Kidney (tissue), 13 donors: ENCODE measurements at regions not wholly inside any gene's neighbourhood (a gene's known extent, or its start where the extent isn't known, plus 50 kb on each side); places are given as distances from the start of the nearest gene placed in this dataset.

Experiments used
- DNase-seq, 5 donors: peaks; one replicate each; pipeline ENCODE4 v3.0.0-alpha.2; 2013 to 2020
- FAIRE-seq: peaks from 2 replicates; lab custom pipeline; 2012; peaks lifted over from hg19 to GRCh38; lab: Jason Lieb, UNC
- H3K27ac ChIP-seq, 2 donors: one replicate each; pipeline ENCODE4 v1.7.0; 2013; ENCODE audit warnings: low read depth in 2 of 2, low read length in 2 of 2, inconsistent platforms in 1 of 2
- H3K27me3 ChIP-seq: one replicate; pipeline ENCODE4 v1.7.1; 2013; ENCODE audit warnings: low read length, inconsistent platforms; ENCODE audit not compliant: control insufficient read depth, insufficient read depth
- H3K36me3 ChIP-seq, 3 donors: one replicate each; pipeline versions ENCODE4 v1.7.0 to v1.7.1; 2013; ENCODE audit warnings: low read length in 3 of 3, control low read depth in 1 of 3, inconsistent platforms in 1 of 3; ENCODE audit not compliant: insufficient read depth in 3 of 3, control insufficient read depth in 2 of 3
- H3K4me1 ChIP-seq, 3 donors: one replicate each; pipeline versions ENCODE4 v1.7.0 to v1.7.1; 2013; ENCODE audit warnings: low read length in 3 of 3, inconsistent platforms in 1 of 3, low read depth in 1 of 3; ENCODE audit not compliant: control insufficient read depth in 2 of 3, insufficient read depth in 2 of 3
- H3K4me3 ChIP-seq, 3 donors: one replicate each; pipeline versions ENCODE4 v1.7.0 to v1.8.1; 2013; ENCODE audit warnings: low read length in 3 of 3, control low read depth in 1 of 3, inconsistent platforms in 1 of 3
- H3K9ac ChIP-seq, 3 donors: one replicate each; pipeline versions ENCODE4 v1.7.0 to v1.7.1; 2013; ENCODE audit warnings: low read length in 3 of 3, control low read depth in 1 of 3, inconsistent platforms in 1 of 3
- H3K9me3 ChIP-seq, 3 donors: one replicate each; pipeline versions ENCODE4 v1.7.0 to v1.7.1; 2013; ENCODE audit warnings: low read length in 3 of 3, control low read depth in 1 of 3, inconsistent platforms in 1 of 3; ENCODE audit not compliant: control insufficient read depth in 2 of 3, insufficient read depth in 1 of 3
- intact Hi-C: fragments of 100-400 bp; cut with DNase I; formaldehyde crosslinking; loops from one replicate; pipeline ENCODE4 v1.11.1; 2022
- TF ChIP-seq, protein P1 (sequence below): IDR thresholded peaks from 3 replicates; pipeline ENCODE4 v1.5.1; 2012; ENCODE audit warnings: mild to moderate bottlenecking, moderate library complexity, borderline replicate concordance; ENCODE audit not compliant: insufficient read depth; ENCODE audit errors: extremely low read depth
- donor health status: control.
- donor health status: control.
- donor health status: control.
- donor health status: control.
- donor health status: control.
- donor health status: DM: yes; HTN: yes; CAD: no.
- donor health status: Normal renal cell carcinoma (clear cell type).

DNA sequence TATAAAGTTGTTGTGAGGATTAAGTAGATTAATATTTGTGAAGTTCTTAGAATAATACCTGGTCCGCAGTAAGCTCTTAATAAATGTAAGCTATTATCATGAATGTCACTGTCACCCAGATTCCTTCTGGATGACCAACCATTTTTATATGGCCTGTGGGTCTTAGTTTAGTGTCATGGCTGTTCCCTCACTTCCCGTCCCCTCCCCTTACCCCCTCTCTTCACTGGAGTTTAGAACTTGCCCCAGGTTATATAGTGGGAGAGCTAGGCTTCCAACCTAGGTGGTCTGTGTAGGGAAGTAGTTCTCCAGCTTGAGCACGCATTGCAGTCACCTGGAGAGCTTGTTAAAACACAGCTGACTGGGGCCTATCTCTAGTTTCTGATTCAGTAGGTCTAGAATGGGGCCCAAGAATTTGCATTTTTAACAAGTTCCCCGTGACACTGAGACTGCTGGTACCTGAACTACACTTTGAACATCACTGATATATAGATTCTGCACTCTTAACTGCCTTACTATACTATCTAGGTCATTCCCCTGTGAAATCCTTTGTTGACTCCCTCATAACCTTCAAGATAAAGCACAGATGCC, 66.9 kb upstream of the PLAC1 start:
- H3K9me3 ChIP-seq: no peaks in the 10 kb centered on the region
- intact Hi-C loops: no loop called here
- TF ChIP-seq, protein P1, sequence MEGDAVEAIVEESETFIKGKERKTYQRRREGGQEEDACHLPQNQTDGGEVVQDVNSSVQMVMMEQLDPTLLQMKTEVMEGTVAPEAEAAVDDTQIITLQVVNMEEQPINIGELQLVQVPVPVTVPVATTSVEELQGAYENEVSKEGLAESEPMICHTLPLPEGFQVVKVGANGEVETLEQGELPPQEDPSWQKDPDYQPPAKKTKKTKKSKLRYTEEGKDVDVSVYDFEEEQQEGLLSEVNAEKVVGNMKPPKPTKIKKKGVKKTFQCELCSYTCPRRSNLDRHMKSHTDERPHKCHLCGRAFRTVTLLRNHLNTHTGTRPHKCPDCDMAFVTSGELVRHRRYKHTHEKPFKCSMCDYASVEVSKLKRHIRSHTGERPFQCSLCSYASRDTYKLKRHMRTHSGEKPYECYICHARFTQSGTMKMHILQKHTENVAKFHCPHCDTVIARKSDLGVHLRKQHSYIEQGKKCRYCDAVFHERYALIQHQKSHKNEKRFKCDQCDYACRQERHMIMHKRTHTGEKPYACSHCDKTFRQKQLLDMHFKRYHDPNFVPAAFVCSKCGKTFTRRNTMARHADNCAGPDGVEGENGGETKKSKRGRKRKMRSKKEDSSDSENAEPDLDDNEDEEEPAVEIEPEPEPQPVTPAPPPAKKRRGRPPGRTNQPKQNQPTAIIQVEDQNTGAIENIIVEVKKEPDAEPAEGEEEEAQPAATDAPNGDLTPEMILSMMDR: no peak
- DNase-seq: no peak
- H3K4me3 ChIP-seq: no peak overlapping the region
- H3K27me3 ChIP-seq: no peaks in the 10 kb centered on the region
- FAIRE-seq: no peak
- H3K36me3 ChIP-seq: no peaks in the 10 kb centered on the region
- H3K27ac ChIP-seq: no peak overlapping the region
- H3K9ac ChIP-seq: no peak overlapping the region
- no peaks in the 10 kb centered on the region for H3K4me1 ChIP-seq

DNA sequence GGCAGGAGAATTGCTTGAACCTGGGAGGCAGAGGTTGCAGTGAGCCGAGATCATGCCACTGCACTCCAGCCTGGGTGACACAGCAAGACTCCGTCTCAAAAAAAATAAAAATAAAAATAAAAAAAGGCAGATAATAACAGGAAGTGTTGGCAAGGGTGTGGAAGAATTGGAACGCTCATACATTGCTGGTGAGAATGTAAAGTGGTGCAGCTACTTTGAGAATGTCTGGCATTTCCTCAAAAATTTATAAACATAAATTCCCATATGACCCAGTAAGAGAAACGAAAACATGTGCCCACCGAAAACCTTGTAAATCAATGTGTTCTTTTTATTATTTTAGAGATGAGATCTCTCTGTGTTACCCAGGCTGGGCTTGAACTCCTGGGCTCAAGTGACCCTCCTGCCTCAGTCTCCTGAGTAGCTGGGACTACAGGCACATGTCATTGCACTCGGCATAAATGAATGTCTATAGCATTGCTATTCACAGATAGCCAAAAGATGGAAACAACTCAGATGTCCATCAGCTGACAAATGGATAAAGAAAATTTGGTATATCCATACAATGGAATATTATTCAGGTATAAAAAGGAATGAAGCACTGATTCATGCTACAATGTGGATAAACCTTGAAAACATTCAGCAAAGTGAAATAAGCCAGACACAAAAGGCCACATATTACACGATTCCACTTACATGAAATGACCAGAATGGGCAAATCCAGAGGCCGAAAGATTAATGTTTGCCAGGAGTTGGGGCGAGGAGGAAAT, 63.7 kb upstream of the PLAC1 start:
- no peak overlapping the region for H3K27ac ChIP-seq
- H3K9ac ChIP-seq: no peak overlapping the region
- no peaks in the 10 kb centered on the region for H3K9me3 ChIP-seq
- no peak for DNase-seq
- no peak for FAIRE-seq
- H3K36me3 ChIP-seq: no peaks in the 10 kb centered on the region
- H3K4me1 ChIP-seq: no peaks in the 10 kb centered on the region
- TF ChIP-seq, protein P1: no peak
- intact Hi-C loops: no loop called here
- H3K27me3 ChIP-seq: no peaks in the 10 kb centered on the region
- H3K4me3 ChIP-seq: no peak overlapping the region

DNA sequence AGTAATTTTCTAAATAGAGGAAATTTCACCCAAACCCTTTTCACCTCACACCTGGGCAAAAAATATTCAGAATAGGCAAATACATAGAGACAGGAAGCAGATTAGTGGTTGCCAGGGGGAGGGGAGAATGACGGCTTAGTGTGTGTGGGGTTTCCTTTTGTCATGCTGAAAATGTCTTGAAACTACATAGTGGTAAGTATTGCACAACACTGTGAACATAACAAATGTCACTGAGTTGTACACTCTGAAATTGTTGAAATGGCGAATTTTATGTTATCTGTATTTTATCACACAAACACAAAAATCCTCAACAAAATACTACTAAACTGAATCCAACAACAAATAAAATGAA, 60.7 kb upstream of the PLAC1 start:
- DNase-seq: no peak
- peak; percentile 52 for FAIRE-seq
- Histone ChIP-seq H3K9me3 (no peaks in the 10 kb centered on the region), H3K9ac (no peak overlapping the region), H3K4me3 (no peak overlapping the region), H3K27me3 (no peaks in the 10 kb centered on the region), H3K4me1 (no peaks in the 10 kb centered on the region), H3K36me3 (no peaks in the 10 kb centered on the region), H3K27ac (no peak overlapping the region)
- TF ChIP-seq, protein P1: no peak
- intact Hi-C loops: no loop called here
